ENCODE measurements at regions not wholly inside any gene's neighbourhood (a gene's known extent, or its start where the extent isn't known, plus 50 kb on each side); places are given as distances from the start of the nearest gene placed in this dataset.
"Not testable (repeated sequence)": the region's sequence is repeated elsewhere in the genome, so short reads cannot be mapped to it uniquely, and the experiment has no call there.

DNA sequence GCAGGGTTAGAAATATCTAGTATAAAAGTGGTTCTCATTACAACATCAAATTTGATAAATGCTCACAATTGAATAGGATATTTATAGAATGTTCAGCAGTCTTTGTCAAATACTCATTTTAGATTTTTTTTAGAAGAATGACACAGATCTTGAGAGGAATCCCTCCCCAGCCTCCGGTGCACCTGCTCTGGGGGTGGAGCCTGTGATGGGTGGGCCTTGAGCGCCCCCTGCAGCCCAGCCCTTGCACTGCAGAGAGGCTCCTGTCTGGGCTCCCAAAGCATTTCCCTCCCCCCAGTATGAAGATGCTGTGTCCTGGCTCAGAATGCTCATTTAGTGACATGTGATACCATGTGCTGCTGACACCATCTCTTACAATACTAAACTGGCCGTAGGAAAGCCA, 792.3 kb downstream of the TMEM121 start:
- Histone ChIP-seq H3K9me3 (no peaks in the 10 kb centered on the region), H3K4me1 (no peaks in the 10 kb centered on the region), H3K4me3 (no peak overlapping the region), H3K36me3 (no peaks in the 10 kb centered on the region), H3K27ac (no peak overlapping the region), H3K27me3 (no peaks in the 10 kb centered on the region)
- TF ChIP-seq POLR2AphosphoS5 (IDR thresholded peaks at IDR 0.05) (no peak), EP300 (IDR thresholded peaks at IDR 0.05; ENCODE audit: low read depth) (no peak), POLR2A (IDR thresholded peaks at IDR 0.05) (no peak)
- TF ChIP-seq, protein P1, sequence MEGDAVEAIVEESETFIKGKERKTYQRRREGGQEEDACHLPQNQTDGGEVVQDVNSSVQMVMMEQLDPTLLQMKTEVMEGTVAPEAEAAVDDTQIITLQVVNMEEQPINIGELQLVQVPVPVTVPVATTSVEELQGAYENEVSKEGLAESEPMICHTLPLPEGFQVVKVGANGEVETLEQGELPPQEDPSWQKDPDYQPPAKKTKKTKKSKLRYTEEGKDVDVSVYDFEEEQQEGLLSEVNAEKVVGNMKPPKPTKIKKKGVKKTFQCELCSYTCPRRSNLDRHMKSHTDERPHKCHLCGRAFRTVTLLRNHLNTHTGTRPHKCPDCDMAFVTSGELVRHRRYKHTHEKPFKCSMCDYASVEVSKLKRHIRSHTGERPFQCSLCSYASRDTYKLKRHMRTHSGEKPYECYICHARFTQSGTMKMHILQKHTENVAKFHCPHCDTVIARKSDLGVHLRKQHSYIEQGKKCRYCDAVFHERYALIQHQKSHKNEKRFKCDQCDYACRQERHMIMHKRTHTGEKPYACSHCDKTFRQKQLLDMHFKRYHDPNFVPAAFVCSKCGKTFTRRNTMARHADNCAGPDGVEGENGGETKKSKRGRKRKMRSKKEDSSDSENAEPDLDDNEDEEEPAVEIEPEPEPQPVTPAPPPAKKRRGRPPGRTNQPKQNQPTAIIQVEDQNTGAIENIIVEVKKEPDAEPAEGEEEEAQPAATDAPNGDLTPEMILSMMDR (IDR thresholded peaks at IDR 0.05) = peak in 3 of 5 experiments; percentile 7 to 18 (median 15)
- in situ Hi-C loops (cut with MboI; ENCODE audit: low pct_ligation_motif_present in 1 of 4, low pct_unique_long_range_greater_than_20kb in 1 of 4, low sequenced_read_pairs in 3 of 4) (no loop called here), intact Hi-C loops (cut with DNase I; ENCODE audit: low total_unique reads) (no loop called here)
- 20 to 30% methylated on average over 1 to 3 of the region's 3 CpGs for WGBS, 2 donors (ENCODE audit: low coverage in 1 of 2)
- no peak for DNase-seq

DNA sequence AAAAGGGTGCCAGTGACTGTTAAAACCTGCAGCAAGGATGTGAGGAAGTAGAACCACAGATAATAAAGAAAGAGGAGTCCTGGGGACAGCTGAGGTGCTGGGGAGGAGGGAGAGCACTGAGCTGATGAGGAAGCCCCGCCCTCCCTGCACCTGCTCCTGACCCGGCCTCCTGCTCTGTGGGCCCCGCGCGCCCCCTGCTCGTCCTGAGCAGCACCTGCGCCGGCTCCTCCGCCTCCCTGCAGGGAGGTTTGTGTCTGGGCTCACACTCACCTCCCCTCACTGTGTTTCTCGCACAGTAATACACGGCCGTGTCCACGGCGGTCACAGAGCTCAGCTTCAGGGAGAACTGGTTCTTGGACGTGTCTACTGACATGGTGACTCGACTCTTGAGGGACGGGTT, 797.6 kb downstream of the TMEM121 start:
- WGBS, 2 donors (ENCODE audit: low coverage in 1 of 2) = 73% methylated on average over 17 of the region's 17 CpGs; no CpG with 5 or more reads in 1 of the 2 donors
- H3K36me3 ChIP-seq; H3K27ac ChIP-seq; intact Hi-C loops (cut with DNase I; ENCODE audit: low total_unique reads); H3K9me3 ChIP-seq; H3K27me3 ChIP-seq; H3K4me1 ChIP-seq; H3K4me3 ChIP-seq: not testable (repeated sequence)
- in situ Hi-C loops (cut with MboI; ENCODE audit: low pct_ligation_motif_present in 1 of 4, low pct_unique_long_range_greater_than_20kb in 1 of 4, low sequenced_read_pairs in 3 of 4) = loop anchor here in 1 of 4 donors (10.0 kb wide), 1 partner anchor 51 kb away; no protein-coding TSS in a partner anchor
- peak; percentile 27 for DNase-seq

DNA sequence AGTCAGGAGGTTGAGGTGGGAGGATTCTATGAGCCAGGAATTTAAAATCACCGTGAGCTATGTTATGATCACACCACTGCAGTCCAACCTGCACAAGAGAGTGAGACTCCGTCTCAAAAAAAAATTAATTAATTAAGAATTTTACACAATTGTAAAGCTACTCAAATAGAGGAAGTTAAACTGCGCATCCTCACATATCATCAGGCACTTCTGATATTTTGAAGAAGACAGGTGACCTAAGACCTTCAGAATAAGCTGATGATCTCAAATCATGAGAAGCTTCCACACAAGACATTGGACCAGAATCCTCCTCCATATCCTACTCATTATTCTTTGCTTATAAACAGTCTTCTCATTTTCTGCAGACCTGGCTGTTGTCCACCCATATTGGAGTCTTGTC, 800.9 kb downstream of the TMEM121 start:
- WGBS, 2 donors (ENCODE audit: low coverage in 1 of 2) = 64 to 80% methylated on average over 3 of the region's 3 CpGs

DNA sequence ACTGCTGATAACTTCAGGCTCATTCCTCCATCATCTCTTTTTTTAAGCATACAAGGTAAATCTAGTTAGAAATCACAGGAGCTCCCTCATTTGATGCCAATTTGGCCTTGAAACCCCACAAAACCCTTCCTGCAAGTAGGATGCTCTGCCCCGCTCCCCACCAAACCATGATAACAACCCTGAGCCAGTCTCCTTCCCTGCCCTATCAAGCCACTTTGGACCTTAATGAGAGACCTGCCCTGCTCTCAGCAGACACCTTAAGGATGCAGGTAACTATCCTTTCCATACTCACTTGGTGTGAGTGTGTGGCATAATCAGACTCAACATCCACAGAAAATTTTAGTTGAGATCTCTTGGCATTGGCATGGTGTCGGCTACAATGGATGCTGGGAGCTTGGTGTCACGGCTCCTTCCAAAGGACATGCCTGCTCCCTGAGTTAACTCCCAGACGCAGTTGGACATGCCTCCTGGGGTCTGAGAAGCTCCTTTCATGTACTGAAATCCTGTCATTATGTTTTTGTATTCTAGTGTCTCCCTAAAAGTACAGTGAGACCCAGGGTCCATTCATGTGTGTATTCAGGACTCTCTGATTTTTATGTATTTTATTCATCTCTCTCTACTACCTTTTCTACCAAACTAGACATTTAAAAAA, 801.4 kb downstream of the TMEM121 start:
- H3K9me3 ChIP-seq, H3K27ac ChIP-seq, DNase-seq, H3K4me3 ChIP-seq, H3K36me3 ChIP-seq, H3K27me3 ChIP-seq, H3K4me1 ChIP-seq: not testable (repeated sequence)
- intact Hi-C loops (cut with DNase I; ENCODE audit: low total_unique reads) (loop anchor here (2.0 kb wide), 1 partner anchor 19 kb away; no protein-coding TSS in a partner anchor), in situ Hi-C loops (cut with MboI; ENCODE audit: low pct_ligation_motif_present in 1 of 4, low pct_unique_long_range_greater_than_20kb in 1 of 4, low sequenced_read_pairs in 3 of 4) (loop anchor here in 1 of 4 donors (10.0 kb wide), 1 partner anchor 47 kb away; no protein-coding TSS in a partner anchor)
- 70 to 74% methylated on average over 4 of the region's 4 CpGs for WGBS, 2 donors (ENCODE audit: low coverage in 1 of 2)

More for the DNA sequence above, 800.9 kb downstream of the TMEM121 start:
- no peak for TF ChIP-seq POLR2AphosphoS5 (IDR thresholded peaks at IDR 0.05)
- no peak for TF ChIP-seq EP300 (IDR thresholded peaks at IDR 0.05; ENCODE audit: low read depth)
- no peak overlapping the region for H3K4me3 ChIP-seq
- no peaks in the 10 kb centered on the region for H3K27me3 ChIP-seq
- in situ Hi-C loops (cut with MboI; ENCODE audit: low pct_ligation_motif_present in 1 of 4, low pct_unique_long_range_greater_than_20kb in 1 of 4, low sequenced_read_pairs in 3 of 4) (loop anchor here in 1 of 4 donors (10.0 kb wide), 1 partner anchor 48 kb away; no protein-coding TSS in a partner anchor), intact Hi-C loops (cut with DNase I; ENCODE audit: low total_unique reads) (loop anchor here (2.0 kb wide), 1 partner anchor 20 kb away; no protein-coding TSS in a partner anchor)
- no peak overlapping the region for H3K27ac ChIP-seq
- no peaks in the 10 kb centered on the region for H3K36me3 ChIP-seq
- no peak for DNase-seq
- H3K9me3 ChIP-seq = no peaks in the 10 kb centered on the region
- H3K4me1 ChIP-seq = no peaks in the 10 kb centered on the region

DNA sequence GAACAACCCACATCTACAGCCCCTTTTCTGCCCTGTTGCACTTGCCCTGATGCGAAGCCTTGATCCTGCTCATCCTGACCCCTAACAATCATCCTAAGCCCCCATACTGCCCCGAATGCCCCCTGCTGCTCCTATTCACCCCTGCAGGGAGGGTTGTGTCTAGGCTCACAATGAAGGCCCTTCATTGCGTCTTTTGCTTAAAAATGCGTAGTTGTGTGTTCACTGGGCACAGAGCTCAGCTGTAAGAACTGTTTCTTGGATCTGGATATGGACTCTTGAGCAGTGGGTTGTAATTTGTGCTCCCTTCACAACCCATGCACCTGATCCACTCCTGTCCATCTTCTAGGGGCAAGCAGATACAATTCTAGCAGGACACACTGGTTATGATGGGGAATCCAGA, 802.9 kb downstream of the TMEM121 start:
- H3K27me3 ChIP-seq; H3K4me1 ChIP-seq; intact Hi-C loops (cut with DNase I; ENCODE audit: low total_unique reads); DNase-seq; H3K36me3 ChIP-seq; H3K4me3 ChIP-seq; H3K27ac ChIP-seq; H3K9me3 ChIP-seq: not testable (repeated sequence)
- WGBS, 2 donors (ENCODE audit: low coverage in 1 of 2) = 50 to 56% methylated on average over 4 of the region's 4 CpGs
- in situ Hi-C loops (cut with MboI; ENCODE audit: low pct_ligation_motif_present in 1 of 4, low pct_unique_long_range_greater_than_20kb in 1 of 4, low sequenced_read_pairs in 3 of 4) = loop anchor here in 1 of 4 donors (10.0 kb wide), 1 partner anchor 46 kb away; no protein-coding TSS in a partner anchor

DNA sequence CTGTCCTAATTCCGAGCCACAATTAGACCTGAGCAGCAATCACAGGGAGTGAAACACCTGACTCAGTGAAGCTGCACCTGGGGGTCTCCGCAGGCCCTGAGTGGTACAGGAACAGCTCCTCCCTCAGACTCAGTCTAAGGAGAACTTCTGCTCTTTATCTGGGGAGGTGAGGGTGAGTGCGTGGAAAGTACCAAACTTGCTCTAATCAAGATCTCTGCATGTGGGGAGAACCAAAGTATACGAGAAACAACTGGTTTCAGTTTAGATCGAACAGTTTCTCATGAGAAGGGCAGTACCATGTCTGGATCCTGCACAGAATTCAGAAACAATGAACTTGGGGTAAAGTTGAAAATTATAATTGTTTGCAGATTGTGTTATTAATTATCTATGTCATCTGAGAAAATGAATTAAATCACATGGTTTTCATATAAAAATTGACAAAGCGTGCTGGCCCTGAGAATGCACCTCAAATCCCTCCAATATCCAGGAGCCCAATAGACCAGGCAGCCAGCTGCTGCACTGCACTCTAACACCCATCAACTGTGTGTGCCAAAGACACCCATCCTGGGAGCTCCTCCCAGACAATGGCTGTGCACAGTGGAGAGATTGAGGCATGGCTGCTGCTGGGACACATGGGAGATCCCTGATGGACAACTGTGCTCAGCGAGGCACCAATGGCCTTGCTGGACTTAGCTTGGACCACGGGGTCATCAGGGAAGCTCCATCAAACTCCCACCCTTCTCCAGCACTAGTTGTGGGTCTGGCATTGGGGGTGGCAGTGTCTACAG, 803.8 kb downstream of the TMEM121 start:
- H3K4me3 ChIP-seq; H3K36me3 ChIP-seq; H3K4me1 ChIP-seq; H3K27me3 ChIP-seq; H3K27ac ChIP-seq; intact Hi-C loops (cut with DNase I; ENCODE audit: low total_unique reads); DNase-seq; H3K9me3 ChIP-seq: not testable (repeated sequence)
- 53 to 71% methylated on average over 3 to 6 of the region's 8 CpGs for WGBS, 2 donors (ENCODE audit: low coverage in 1 of 2)
- in situ Hi-C loops (cut with MboI; ENCODE audit: low pct_ligation_motif_present in 1 of 4, low pct_unique_long_range_greater_than_20kb in 1 of 4, low sequenced_read_pairs in 3 of 4) = loop anchor here in 1 of 4 donors (10.0 kb wide), 1 partner anchor 45 kb away; no protein-coding TSS in a partner anchor
